H1 (cell line): ENCODE measurements at regions not wholly inside any gene's neighbourhood (a gene's known extent, or its start where the extent isn't known, plus 50 kb on each side); places are given as distances from the start of the nearest gene placed in this dataset.

Experiments used
- CTCF ChIA-PET: fragments of 300-600 bp; sonication (Branson Sonifier 250); formaldehyde crosslinking; loops from one replicate; lab custom pipeline; 2021; ENCODE audit not compliant: partially characterized antibody; lab: Charles Lee
- POLR2A ChIA-PET: fragments of 300-600 bp; sonication (Branson Sonifier 250); formaldehyde crosslinking; loops from one replicate; lab custom pipeline; 2021; ENCODE audit warnings: inconsistent platforms; ENCODE audit not compliant: partially characterized antibody; lab: Charles Lee
- DNase-seq, 2 experiments: peaks; one replicate each; pipeline versions ENCODE4 v3.0.0 to v3.0.0-alpha.2; 2010 to 2022; ENCODE audit warnings: low spot score in 2 of 2, low read depth in 1 of 2, mixed read lengths in 1 of 2
- FAIRE-seq: peaks from 2 replicates; lab custom pipeline; 2011; peaks lifted over from hg19 to GRCh38; lab: Jason Lieb, UNC
- H2AFZ ChIP-seq: 2 replicates; pipeline ENCODE4 v1.8.1; 2012; ENCODE audit warnings: low read length, inconsistent platforms
- H2AK5ac ChIP-seq: 2 replicates; pipeline ENCODE4 v1.6.1; 2013; ENCODE audit warnings: low read depth, low read length
- H2BK120ac ChIP-seq: replicated peaks from 2 replicates; pipeline ENCODE3; 2013; ENCODE audit warnings: low read depth, low read length, inconsistent platforms
- H2BK12ac ChIP-seq: 2 replicates; pipeline ENCODE4 v1.6.1; 2013; ENCODE audit warnings: low read depth, low read length
- H2BK15ac ChIP-seq: 2 replicates; pipeline ENCODE4 v1.6.1; 2013; ENCODE audit warnings: low read length
- H2BK20ac ChIP-seq: 2 replicates; pipeline ENCODE4 v1.6.1; 2013; ENCODE audit warnings: low read length
- H2BK5ac ChIP-seq: 2 replicates; pipeline ENCODE4 v1.6.1; 2013; ENCODE audit warnings: low read depth, low read length
- H3K14ac ChIP-seq: 2 replicates; pipeline ENCODE4 v1.6.1; 2013; ENCODE audit warnings: inconsistent platforms; ENCODE audit not compliant: insufficient read length
- H3K18ac ChIP-seq: 2 replicates; pipeline ENCODE4 v1.6.1; 2013; ENCODE audit warnings: low read length; ENCODE audit errors: extremely low read depth
- H3K23ac ChIP-seq: 2 replicates; pipeline ENCODE4 v1.6.1; 2013; ENCODE audit warnings: inconsistent platforms; ENCODE audit not compliant: insufficient read length
- H3K23me2 ChIP-seq: 2 replicates; pipeline ENCODE4 v1.6.1; 2013; ENCODE audit warnings: low read depth, low read length
- H3K27ac ChIP-seq: 2 replicates; pipeline ENCODE4 v1.6.1; 2011; ENCODE audit warnings: low read depth, low read length, inconsistent platforms
- H3K27me3 ChIP-seq, 4 experiments: replicated peaks in 1 of 4; 1 replicate in 1 of 4; 2 replicates in 3 of 4; pipeline versions ENCODE4 v1.6.1 to v1.8.1; 2011 to 2013; ENCODE audit warnings: low read length in 3 of 4, mild to moderate bottlenecking in 3 of 4, inconsistent platforms in 2 of 4, mixed read lengths in 2 of 4, moderate library complexity in 1 of 4; ENCODE audit not compliant: control insufficient read depth in 3 of 4, insufficient read depth in 3 of 4; ENCODE audit errors: extremely low read depth in 1 of 4
- H3K36me3 ChIP-seq, 4 experiments: 2 replicates each; pipeline versions ENCODE4 v1.6.1 to v1.8.1; 2011 to 2013; ENCODE audit warnings: mild to moderate bottlenecking in 4 of 4, low read length in 3 of 4, moderate library complexity in 2 of 4, control low read depth in 1 of 4, inconsistent platforms in 1 of 4; ENCODE audit not compliant: insufficient read depth in 4 of 4, control insufficient read depth in 2 of 4
- H3K4ac ChIP-seq: replicated peaks from 2 replicates; pipeline ENCODE3; 2013; ENCODE audit warnings: low read length, low read depth, mixed read lengths, inconsistent platforms; ENCODE audit not compliant: insufficient read length
- H3K4me1 ChIP-seq, 4 experiments: replicated peaks in 1 of 4; 1 replicate in 1 of 4; 2 replicates in 3 of 4; pipeline versions ENCODE4 v1.6.1 to v1.8.1; 2011 to 2013; ENCODE audit warnings: low read length in 3 of 4, inconsistent platforms in 2 of 4, mixed read lengths in 1 of 4; ENCODE audit not compliant: insufficient read depth in 4 of 4, control insufficient read depth in 3 of 4
- H3K4me2 ChIP-seq, 2 experiments: 2 replicates each; pipeline versions ENCODE4 v1.6.1 to v1.8.1; 2011 to 2013; ENCODE audit warnings: low read depth in 2 of 2, low read length in 2 of 2, control low read depth in 1 of 2, inconsistent platforms in 1 of 2, mild to moderate bottlenecking in 1 of 2; ENCODE audit not compliant: insufficient read depth in 1 of 2
- H3K4me3 ChIP-seq, 4 experiments: fragments of 200-600, 300-600 bp in 1 of 4; sonication (generic), shearing (Covaris generic), sonication (Bioruptor Twin) in 1 of 4; 2 replicates each; pipeline versions ENCODE4 v1.5.1 to v1.8.1; 2011 to 2016; ENCODE audit warnings: low read length in 4 of 4, low read depth in 3 of 4, control low read depth in 2 of 4, inconsistent platforms in 2 of 4, mild to moderate bottlenecking in 2 of 4, mixed read lengths in 1 of 4, moderate library complexity in 1 of 4; ENCODE audit not compliant: insufficient read depth in 2 of 4; ENCODE audit errors: extremely low read depth in 1 of 4
- H3K56ac ChIP-seq: replicated peaks from 2 replicates; pipeline ENCODE3; 2013; ENCODE audit warnings: low read depth, mild to moderate bottlenecking, mixed read lengths, low read length, inconsistent platforms; ENCODE audit not compliant: insufficient read length
- H3K79me1 ChIP-seq: 2 replicates; pipeline ENCODE4 v1.6.1; 2013; ENCODE audit warnings: low read depth, low read length, control low read depth
- H3K79me2 ChIP-seq, 2 experiments: 2 replicates each; pipeline versions ENCODE4 v1.6.1 to v1.8.1; 2012 to 2013; ENCODE audit warnings: low read length in 2 of 2, mild to moderate bottlenecking in 2 of 2, inconsistent platforms in 1 of 2; ENCODE audit not compliant: insufficient read depth in 2 of 2, control insufficient read depth in 1 of 2
- H3K9ac ChIP-seq, 4 experiments: replicated peaks in 1 of 4; 1 replicate in 1 of 4; 2 replicates in 3 of 4; pipeline versions ENCODE4 v1.6.1 to v1.8.1; 2011 to 2013; ENCODE audit warnings: low read depth in 3 of 4, low read length in 3 of 4, control low read depth in 2 of 4, mild to moderate bottlenecking in 2 of 4, moderate library complexity in 2 of 4, inconsistent platforms in 1 of 4; ENCODE audit errors: extremely low read depth in 1 of 4
- H3K9me3 ChIP-seq, 2 experiments: 2 replicates each; pipeline versions ENCODE4 v1.6.1 to v1.8.1; 2012 to 2013; ENCODE audit warnings: mild to moderate bottlenecking in 2 of 2, moderate library complexity in 2 of 2, control low read depth in 1 of 2, inconsistent platforms in 1 of 2, low read depth in 1 of 2, low read length in 1 of 2, mixed read lengths in 1 of 2; ENCODE audit not compliant: insufficient read depth in 2 of 2
- H4K20me1 ChIP-seq, 2 experiments: replicated peaks in 1 of 2; 2 replicates each; pipeline versions ENCODE3 to v1.8.1; 2011 to 2013; ENCODE audit warnings: inconsistent platforms in 2 of 2, low read length in 2 of 2, mild to moderate bottlenecking in 1 of 2; ENCODE audit not compliant: insufficient read depth in 2 of 2, control insufficient read depth in 1 of 2
- H4K5ac ChIP-seq: 2 replicates; pipeline ENCODE4 v1.6.1; 2013; ENCODE audit warnings: low read length, low read depth, mixed read lengths, inconsistent platforms; ENCODE audit not compliant: insufficient read length
- H4K8ac ChIP-seq: 2 replicates; pipeline ENCODE4 v1.8.0; 2013; ENCODE audit warnings: mild to moderate bottlenecking, moderate library complexity, low read length, inconsistent platforms; ENCODE audit not compliant: insufficient read depth; ENCODE audit errors: extremely low read depth
- H4K91ac ChIP-seq: replicated peaks from 2 replicates; pipeline ENCODE3; 2013; ENCODE audit warnings: low read length, mixed read lengths, inconsistent platforms; ENCODE audit not compliant: insufficient read length
- BACH1 ChIP-seq: IDR thresholded peaks from 2 replicates; pipeline ENCODE4 v1.6.1; 2012; ENCODE audit warnings: low read length, improper control_type of control experiment
- EP300 ChIP-seq, 2 experiments: IDR thresholded peaks; 1 replicate in 1 of 2; 2 replicates in 1 of 2; pipeline ENCODE4 v1.6.1; 2011 to 2012; ENCODE audit warnings: low read depth in 2 of 2, low read length in 2 of 2, mild to moderate bottlenecking in 2 of 2, borderline replicate concordance in 1 of 2, inconsistent platforms in 1 of 2, moderate library complexity in 1 of 2
- EZH2 ChIP-seq: fragments of 200-600 bp; sonication (generic); IDR thresholded peaks from 2 replicates; pipeline ENCODE4 v1.7.1; 2012; ENCODE audit warnings: low read depth, mild to moderate bottlenecking, moderate library complexity, low read length, inconsistent platforms; ENCODE audit not compliant: severe bottlenecking
- FOSL1 ChIP-seq: IDR thresholded peaks from 2 replicates; pipeline ENCODE4 v1.6.1; 2011; ENCODE audit warnings: mild to moderate bottlenecking, low read depth, low read length, moderate library complexity; ENCODE audit not compliant: insufficient read depth
- GTF2F1 ChIP-seq: IDR thresholded peaks from 2 replicates; pipeline ENCODE4 v1.6.1; 2012; ENCODE audit warnings: low read depth, low read length, improper control_type of control experiment, borderline replicate concordance
- MAFK ChIP-seq: IDR thresholded peaks from 2 replicates; pipeline ENCODE4 v1.6.1; 2012; ENCODE audit warnings: low read depth, mild to moderate bottlenecking, improper control_type of control experiment, low read length
- POLR2AphosphoS5 ChIP-seq: IDR thresholded peaks from 2 replicates; pipeline ENCODE4 v1.6.1; 2011; ENCODE audit warnings: low read depth, low read length
- POU5F1 ChIP-seq: IDR thresholded peaks from 2 replicates; pipeline ENCODE4 v1.6.1; 2011; ENCODE audit warnings: low read depth, mild to moderate bottlenecking, low read length, moderate library complexity
- SIRT6 ChIP-seq: IDR thresholded peaks from one replicate; pipeline ENCODE4 v1.7.1; 2012; ENCODE audit warnings: low read length, inconsistent platforms
- SP4 ChIP-seq: IDR thresholded peaks from 2 replicates; pipeline ENCODE4 v1.6.1; 2012; ENCODE audit warnings: low read length, inconsistent platforms
- WGBS, 2 experiments: shearing (Covaris generic) in 1 of 2; methylation state at CpG; one replicate each; pipeline versions ENCODE4 v1.1.6 to v1.1.7; 2013 to 2015; ENCODE audit warnings: low lambda C conversion rate in 2 of 2, mixed read lengths in 2 of 2, inconsistent platforms in 1 of 2, low coverage in 1 of 2, missing lambda C conversion rate in 1 of 2; ENCODE audit not compliant: insufficient replicate concordance in 2 of 2, insufficient coverage in 1 of 2, insufficient read length in 1 of 2; ENCODE audit errors: extremely low coverage in 1 of 2, missing lambda C conversion rate in 1 of 2; 5-methylcytosine and 5-hydroxymethylcytosine counted together
- TF ChIP-seq, protein P1 (sequence below): IDR thresholded peaks from 2 replicates; pipeline ENCODE4 v1.6.1; 2012; ENCODE audit warnings: low read length, inconsistent platforms

DNA sequence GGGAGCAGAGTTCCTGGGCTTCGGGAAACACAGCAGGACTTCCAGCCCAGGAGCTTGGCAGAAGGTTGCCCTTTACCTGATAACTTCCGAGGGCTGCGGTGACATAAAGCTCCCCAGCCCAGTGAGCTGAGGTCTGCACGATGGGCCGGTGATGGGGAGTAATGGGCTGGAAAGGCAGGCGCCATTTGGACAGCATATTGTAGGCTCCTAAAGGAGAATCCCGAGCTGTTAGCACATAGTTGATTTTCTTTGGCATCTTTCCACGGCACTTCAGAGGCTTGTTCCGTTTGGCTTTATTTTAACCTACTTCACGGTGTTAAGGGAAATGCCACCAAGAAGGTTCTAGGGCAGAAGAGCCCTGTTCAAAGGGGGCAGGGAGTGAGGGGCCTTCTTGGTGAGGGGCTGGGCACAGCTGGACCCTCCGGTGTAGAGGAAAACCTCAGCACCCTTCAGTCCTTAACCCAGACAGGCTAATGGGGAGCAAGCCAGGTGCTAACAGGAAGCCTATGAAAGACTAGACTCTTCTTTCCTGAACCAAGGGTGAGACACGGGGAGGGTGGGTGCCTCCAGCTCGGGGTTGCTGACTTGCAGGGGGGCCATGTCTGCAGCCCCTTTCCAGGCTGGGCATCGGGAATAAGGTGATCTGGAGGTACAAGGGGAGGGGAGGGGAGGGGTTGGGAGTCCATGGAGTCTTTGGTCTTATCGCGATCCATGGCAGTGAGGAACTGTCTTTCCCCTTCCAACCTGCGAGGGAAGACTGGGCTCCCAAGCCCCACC, 347.7 kb downstream of the GLRX3 start:
- FAIRE-seq (no peak), DNase-seq (no peak)
- Histone ChIP-seq H3K36me3 (no peaks in the 10 kb centered on the region), H3K4me2 (no peak overlapping the region), H4K5ac (no peak overlapping the region), H3K14ac (no peak overlapping the region), H3K4me3 (no peak overlapping the region), H3K4me1 (peaks cover 0 to 4% (median 2%) of the 10 kb centered on the region in 4 experiments; a peak in 2 of 7 replicates), H3K23ac (no peak overlapping the region), H3K4ac (no peak overlapping the region), H3K27ac (no peak overlapping the region), H3K9ac (no peak overlapping the region), H3K56ac (no peak overlapping the region), H3K27me3 (no peaks in the 10 kb centered on the region), H2BK5ac (no peak overlapping the region), H2AFZ (no peak overlapping the region), H2BK120ac (no peak overlapping the region), H3K23me2 (no peaks in the 10 kb centered on the region), H3K9me3 (no peaks in the 10 kb centered on the region), H4K8ac (no peak overlapping the region), H2BK12ac (no peak overlapping the region), H3K18ac (no peak overlapping the region), H3K79me2 (no peaks in the 10 kb centered on the region), H4K91ac (no peak overlapping the region), H2AK5ac (no peak overlapping the region), H2BK20ac (no peak overlapping the region), H2BK15ac (no peak overlapping the region), H3K79me1 (no peaks in the 10 kb centered on the region), H4K20me1 (no peaks in the 10 kb centered on the region)
- ChIA-PET POLR2A (no interaction called here), CTCF (interaction anchor here (1.1 to 2.5 kb wide), 3 partner anchors 12 to 114 kb away, joined by 3 to 8 read pairs (median 8); no protein-coding TSS in a partner anchor)
- 90% methylated on average over 12 of the region's 17 CpGs; no CpG with 5 or more reads in 1 of the 2 experiments for WGBS, 2 experiments
- TF ChIP-seq FOSL1 (no peak), EZH2 (no peak), BACH1 (no peak), SP4 (no peak), SIRT6 (no peak), POU5F1 (no peak), MAFK (no peak), GTF2F1 (no peak), EP300 (IDR thresholded peaks at IDR 0.05; ENCODE audit: borderline replicate concordance in 1 of 2, low read depth in 2 of 2, low read length in 2 of 2) (no peak), POLR2AphosphoS5 (no peak)
- TF ChIP-seq, protein P1, sequence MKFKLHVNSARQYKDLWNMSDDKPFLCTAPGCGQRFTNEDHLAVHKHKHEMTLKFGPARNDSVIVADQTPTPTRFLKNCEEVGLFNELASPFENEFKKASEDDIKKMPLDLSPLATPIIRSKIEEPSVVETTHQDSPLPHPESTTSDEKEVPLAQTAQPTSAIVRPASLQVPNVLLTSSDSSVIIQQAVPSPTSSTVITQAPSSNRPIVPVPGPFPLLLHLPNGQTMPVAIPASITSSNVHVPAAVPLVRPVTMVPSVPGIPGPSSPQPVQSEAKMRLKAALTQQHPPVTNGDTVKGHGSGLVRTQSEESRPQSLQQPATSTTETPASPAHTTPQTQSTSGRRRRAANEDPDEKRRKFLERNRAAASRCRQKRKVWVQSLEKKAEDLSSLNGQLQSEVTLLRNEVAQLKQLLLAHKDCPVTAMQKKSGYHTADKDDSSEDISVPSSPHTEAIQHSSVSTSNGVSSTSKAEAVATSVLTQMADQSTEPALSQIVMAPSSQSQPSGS, result no peak
